ENCODE measurements at regions not wholly inside any gene's neighbourhood (a gene's known extent, or its start where the extent isn't known, plus 50 kb on each side); places are given as distances from the start of the nearest gene placed in this dataset.

DNA sequence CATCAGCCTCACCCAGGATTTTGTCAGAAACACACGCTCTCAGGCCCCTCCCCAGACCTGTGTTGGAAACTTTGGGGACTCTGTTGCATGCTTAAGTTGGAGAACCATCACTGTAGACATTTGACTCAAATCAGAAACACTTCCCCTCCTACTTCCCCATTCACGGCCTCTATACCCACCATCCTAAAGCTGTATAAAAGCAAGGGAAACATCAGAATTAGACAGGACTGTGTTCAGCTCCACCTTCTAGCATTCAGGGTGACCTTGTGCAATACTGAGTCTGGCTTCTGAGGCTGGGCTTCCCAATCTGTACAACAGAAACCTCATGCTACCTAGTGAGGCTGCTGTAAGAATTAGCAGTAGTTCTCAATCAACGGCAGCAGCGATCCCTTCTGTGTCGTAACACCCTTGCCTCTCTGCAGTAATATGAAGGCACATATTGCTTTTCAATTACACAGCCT is 252.3 kb downstream of the LY86 start:
- DNase-seq, result no peak

- DNase-seq, result no peak
Observed at GRCh38 chr6:6841571-6841970, 253.1 kb downstream of the LY86 start.

DNA sequence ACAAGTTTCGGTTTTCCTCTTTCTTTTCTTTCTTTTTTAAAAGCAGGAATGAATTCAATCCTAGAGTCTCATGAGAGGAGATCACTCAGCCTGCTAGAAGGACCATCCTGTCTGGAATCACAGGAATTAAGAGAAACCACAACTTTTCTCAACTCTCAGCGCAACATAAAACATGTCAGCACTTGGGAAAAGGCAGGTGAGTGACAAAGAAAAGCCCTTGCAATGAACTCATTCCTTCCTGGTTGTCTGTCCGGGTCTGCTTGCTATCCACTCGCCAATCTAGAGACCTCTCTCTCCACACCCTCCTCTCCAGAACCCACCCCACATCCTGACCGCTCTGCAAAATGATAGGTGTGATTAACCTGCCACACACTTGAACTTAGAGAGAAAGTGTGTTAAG is 253.8 kb downstream of the LY86 start:
- no peak for DNase-seq

- no peak for DNase-seq
Observed at GRCh38 chr6:6843057-6843627, 254.6 kb downstream of the LY86 start.

GRCh38 chr6:6843777-6844176 is 255.3 kb downstream of the LY86 start:
- DNase-seq, result no peak

- DNase-seq, result no peak
Observed at GRCh38 chr6:6844530-6844929, 256.0 kb downstream of the LY86 start.

GRCh38 chr6:6845603-6846002 is 257.1 kb downstream of the LY86 start:
- no peak for DNase-seq

- no peak for DNase-seq
Observed at GRCh38 chr6:6847591-6847990, 259.1 kb downstream of the LY86 start.

DNA sequence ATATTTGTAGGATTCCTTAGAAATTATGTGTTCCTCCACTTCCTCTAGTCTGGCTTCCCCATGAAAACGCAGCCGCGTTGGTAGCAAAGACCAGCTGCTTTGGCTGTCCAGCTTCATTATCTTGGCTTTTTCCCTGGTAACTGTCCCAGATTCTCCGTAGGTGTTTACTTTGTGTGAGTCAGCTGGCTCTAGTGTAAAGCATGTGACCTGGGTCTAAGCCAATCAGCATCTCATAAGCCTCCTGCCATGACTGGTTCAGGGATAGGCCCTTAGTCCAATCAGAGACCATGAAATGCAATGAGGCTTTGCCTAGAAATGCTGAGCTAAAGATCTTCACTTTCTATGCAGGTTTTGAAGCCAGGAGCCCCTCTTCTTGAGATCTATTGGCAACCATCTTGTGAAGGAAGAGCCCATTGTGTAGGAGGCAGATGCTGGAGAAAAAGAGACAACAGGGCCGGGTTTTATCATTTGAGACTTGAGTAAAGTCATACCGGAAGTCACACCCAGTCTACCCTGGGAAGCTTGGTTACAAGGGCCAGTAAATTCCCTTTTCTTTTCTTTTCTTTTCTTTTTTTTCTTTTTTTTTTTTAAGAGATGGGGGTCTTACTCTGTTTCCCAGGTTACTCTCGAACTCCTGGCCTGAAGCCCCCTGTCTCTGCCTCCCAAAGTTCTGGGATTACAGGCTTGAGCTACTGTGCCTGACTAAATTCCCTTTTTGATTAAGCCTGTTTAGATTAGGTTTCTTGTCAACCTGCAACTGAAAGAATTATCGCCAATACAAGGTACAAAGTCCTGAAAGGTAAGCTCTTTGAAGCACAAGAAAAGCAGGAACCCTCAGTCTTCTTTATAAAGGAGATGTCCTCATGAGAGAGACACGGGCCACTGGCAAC is 256.5 kb upstream of the RREB1 start:
- no peak for DNase-seq

GRCh38 chr6:6851949-6852261 is 255.9 kb upstream of the RREB1 start:
- DNase-seq, result no peak

DNA sequence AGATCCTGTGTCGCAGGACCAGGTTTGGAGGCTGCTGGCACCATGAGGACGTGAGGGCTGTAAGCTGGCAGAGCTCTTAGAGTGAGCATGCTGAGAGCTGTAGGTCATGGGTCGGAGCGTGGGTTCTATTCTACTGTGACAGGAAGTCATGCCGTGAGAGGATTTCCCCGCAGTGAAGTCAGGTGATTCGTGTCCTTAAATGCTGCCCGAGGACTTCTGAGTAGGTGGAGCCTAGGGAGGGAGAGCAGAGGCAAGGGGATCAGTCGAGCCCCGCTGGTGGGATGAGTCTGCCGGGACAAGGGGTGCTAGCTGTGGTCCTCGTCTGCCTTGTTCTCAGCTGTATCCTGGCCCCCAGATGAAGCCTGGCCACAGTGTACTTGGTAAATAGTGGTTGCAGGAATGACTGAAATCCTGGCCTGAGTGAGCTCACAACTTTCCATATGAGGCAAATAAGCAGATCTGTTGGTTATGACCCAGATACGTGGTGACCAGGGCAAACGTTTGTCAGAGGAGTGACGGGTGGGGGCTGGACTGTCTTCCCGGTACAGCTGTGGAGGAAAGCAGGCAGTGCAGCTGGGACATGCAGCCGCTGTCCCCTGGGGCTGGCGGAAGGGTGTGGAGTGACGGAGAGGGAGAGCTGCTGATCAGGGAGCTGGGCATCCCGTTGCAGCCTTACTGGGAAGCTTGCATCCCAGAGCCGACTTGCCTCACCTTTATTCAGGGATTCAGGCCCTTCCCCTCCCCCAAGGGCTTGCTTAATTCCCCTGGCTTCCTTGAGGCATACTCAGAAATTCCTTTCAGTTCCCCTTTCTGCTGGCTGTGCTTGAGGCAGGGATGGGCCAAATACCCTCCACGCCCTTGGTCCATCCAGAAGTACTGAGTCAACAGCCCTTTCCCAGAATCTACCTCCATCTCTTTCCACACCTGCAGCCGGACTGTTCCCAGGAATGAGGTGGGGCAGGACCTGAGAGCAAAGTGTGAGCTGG is 250.9 kb upstream of the RREB1 start:
- no peak for DNase-seq

GRCh38 chr6:6857528-6857927 is 250.2 kb upstream of the RREB1 start:
- DNase-seq, result no peak

GRCh38 chr6:6858533-6858982 is 249.2 kb upstream of the RREB1 start:
- DNase-seq, result no peak

- no peak for DNase-seq
Observed at GRCh38 chr6:6859105-6859504, 248.7 kb upstream of the RREB1 start.

DNA sequence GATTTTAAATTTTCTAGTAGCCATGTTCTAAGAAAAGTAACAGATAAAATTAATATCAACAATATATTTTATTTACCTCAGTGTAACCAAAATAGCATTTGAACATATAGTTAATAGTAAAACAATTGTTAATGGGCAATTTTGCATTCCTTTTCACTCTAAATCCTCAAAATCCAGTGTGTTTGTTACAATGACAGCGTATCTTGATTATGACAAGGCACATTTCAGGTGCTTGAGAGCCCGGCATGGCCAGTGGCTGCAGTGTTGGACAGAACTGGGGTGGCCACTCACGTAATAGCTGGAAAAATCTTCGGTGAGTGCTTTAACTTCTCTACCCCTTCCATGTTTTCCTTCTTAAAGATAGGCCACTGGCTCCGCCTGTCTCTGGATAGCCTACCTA is 248.0 kb upstream of the RREB1 start:
- DNase-seq, result no peak

- DNase-seq, result no peak
Observed at GRCh38 chr6:6860863-6861262, 246.9 kb upstream of the RREB1 start.

- DNase-seq, result no peak
Observed at GRCh38 chr6:6861351-6861894, 246.3 kb upstream of the RREB1 start.

GRCh38 chr6:6861995-6862394 is 245.8 kb upstream of the RREB1 start:
- DNase-seq, result no peak

GRCh38 chr6:6863970-6864639 is 243.7 kb upstream of the RREB1 start:
- no peak for DNase-seq

GRCh38 chr6:6865611-6866010 is 242.2 kb upstream of the RREB1 start:
- no peak for DNase-seq

DNA sequence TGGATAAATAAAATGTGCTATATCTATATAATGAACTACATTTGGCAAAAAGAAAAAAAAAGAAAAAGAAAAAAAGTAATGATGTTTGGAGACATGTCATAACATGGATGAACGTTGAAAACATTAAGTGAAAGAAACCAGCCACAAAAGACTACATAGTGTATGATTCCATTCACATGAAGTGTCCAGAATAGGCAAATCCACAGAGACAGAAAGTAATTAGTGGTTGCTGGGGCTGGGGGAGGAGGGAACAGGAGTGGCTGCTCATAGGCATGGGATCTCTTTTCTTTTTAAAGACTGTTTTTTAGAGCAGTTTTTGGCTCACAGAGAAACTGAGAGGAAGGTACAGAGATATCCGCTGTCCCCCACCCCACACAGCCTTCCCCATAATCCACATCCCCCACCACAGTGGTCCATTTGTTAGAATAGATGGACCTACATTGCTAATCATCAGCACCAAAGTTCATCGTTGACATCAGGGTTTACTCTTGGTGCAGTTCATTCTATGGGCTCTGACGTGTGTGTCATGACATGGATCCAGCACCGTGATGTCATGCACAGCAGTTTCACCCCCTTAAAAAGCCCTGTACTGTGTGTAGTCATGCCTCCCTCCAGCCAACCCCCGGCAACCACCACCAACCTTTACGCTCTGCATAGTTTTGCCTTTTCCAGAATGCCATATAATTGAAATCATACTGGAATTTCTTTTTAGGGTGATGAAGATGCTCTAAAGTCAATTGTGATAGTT is 240.9 kb upstream of the RREB1 start:
- DNase-seq, result no peak

Measured in left kidney (tissue), 1 donor.